Activated T-helper 2 cell treated with anti-CD3 and anti-CD28 coated beads, Interferon-gamma antibody, Interleukin-2, Interleukin-4, amounts not matched to agents 10 μg/mL and 5 μg/mL and 100 μg/mL, durations not matched to agents 14 hours and 24 hours and 36 hours (primary cell): ENCODE measurements at regions not wholly inside any gene's neighbourhood (a gene's known extent, or its start where the extent isn't known, plus 50 kb on each side); places are given as distances from the start of the nearest gene placed in this dataset.
"Not testable (repeated sequence)": the region's sequence is repeated elsewhere in the genome, so short reads cannot be mapped to it uniquely, and the experiment has no call there.

Experiments used
- DNase-seq: peaks from one replicate; pipeline ENCODE4 v3.0.0; 2021; ENCODE audit warnings: low spot score
- H3K27ac Mint-ChIP-seq: one replicate; pipeline ENCODE4 v1.8.0; 2021; ENCODE audit warnings: mixed read lengths
- H3K27me3 Mint-ChIP-seq: one replicate; pipeline ENCODE4 v1.8.0; 2021; ENCODE audit warnings: low read depth, mixed read lengths
- H3K36me3 Mint-ChIP-seq: one replicate; pipeline ENCODE4 v1.8.0; 2021; ENCODE audit warnings: low read depth, mixed read lengths
- H3K4me1 Mint-ChIP-seq: one replicate; pipeline ENCODE4 v1.8.0; 2021; ENCODE audit warnings: low read depth, mixed read lengths
- H3K4me3 Mint-ChIP-seq: one replicate; pipeline ENCODE4 v1.8.0; 2021; ENCODE audit warnings: low read depth, mild to moderate bottlenecking, moderate library complexity, mixed read lengths
- H3K9me3 Mint-ChIP-seq: one replicate; pipeline ENCODE4 v1.8.0; 2021; ENCODE audit warnings: mixed read lengths
- intact Hi-C: fragments of 100-400 bp; cut with micrococcal nuclease; formaldehyde crosslinking; loops from one replicate; pipeline ENCODE4 v1.15.1; 2023

- intact Hi-C loops: no loop called here
- DNase-seq: no peak
- Mint-ChIP-seq H3K27ac (no peak overlapping the region), H3K9me3 (no peaks in the 10 kb centered on the region), H3K27me3 (no peaks in the 10 kb centered on the region), H3K36me3 (no peaks in the 10 kb centered on the region), H3K4me3 (no peak overlapping the region), H3K4me1 (no peaks in the 10 kb centered on the region)
Observed at GRCh38 chr7:84941936-84942335, 244.9 kb downstream of the SEMA3D start.

DNA sequence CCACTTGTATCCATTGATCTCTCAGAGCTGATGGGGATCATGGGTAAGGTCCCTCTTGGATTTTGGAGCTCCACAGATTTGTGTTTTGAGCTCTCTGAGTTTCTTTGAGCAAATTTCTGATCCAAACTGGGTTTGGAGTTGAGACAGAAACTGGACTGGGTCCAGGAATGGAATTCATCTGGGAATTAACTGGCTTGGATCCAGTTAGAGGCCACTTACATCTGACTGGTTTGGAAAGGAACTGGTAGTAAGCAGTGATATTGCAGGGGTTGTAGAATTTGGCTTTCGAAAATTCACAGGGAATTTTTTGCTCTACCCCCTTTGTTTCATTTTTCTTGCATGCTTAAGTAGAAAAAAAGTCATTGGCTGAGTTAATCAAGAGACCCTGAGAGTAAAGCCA is 245.6 kb downstream of the SEMA3D start:
- no peaks in the 10 kb centered on the region for H3K27me3 Mint-ChIP-seq
- no peak overlapping the region for H3K4me3 Mint-ChIP-seq
- DNase-seq: no peak
- H3K36me3 Mint-ChIP-seq: no peaks in the 10 kb centered on the region
- intact Hi-C loops: no loop called here
- H3K27ac Mint-ChIP-seq: no peak overlapping the region
- H3K4me1 Mint-ChIP-seq: no peaks in the 10 kb centered on the region
- H3K9me3 Mint-ChIP-seq: no peaks in the 10 kb centered on the region

DNA sequence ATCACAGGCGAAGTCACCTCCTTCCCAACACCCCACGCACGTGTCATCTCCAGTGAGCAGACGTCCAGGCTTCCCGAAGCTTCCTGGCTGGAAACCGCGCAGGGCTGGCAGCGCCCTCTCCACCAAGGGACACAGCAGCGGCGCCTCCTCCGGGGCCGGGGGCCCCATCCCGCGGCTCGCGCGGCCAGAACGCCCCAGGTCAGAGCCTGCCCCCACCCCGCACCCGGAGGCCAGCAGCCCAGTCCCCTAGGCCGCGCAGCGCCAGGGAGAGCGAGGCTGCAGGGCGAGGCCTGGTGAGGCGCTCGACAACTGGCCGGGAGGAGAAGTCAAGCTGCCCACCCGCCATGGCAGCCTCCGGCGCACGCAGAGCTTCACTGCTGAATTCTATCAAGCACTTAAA is 247.0 kb downstream of the SEMA3D start:
- H3K36me3 Mint-ChIP-seq: no peaks in the 10 kb centered on the region
- intact Hi-C loops: no loop called here

GRCh38 chr7:84939442-84939841 is 247.4 kb downstream of the SEMA3D start:
- no peak for DNase-seq
- Mint-ChIP-seq H3K4me3 (no peak overlapping the region), H3K4me1 (no peaks in the 10 kb centered on the region), H3K36me3 (no peaks in the 10 kb centered on the region), H3K27ac (no peak overlapping the region), H3K27me3 (no peaks in the 10 kb centered on the region), H3K9me3 (no peaks in the 10 kb centered on the region)
- intact Hi-C loops: no loop called here

More for the DNA sequence above, 247.0 kb downstream of the SEMA3D start:
- Mint-ChIP-seq H3K27ac (no peak overlapping the region), H3K4me3 (no peak overlapping the region), H3K4me1 (no peaks in the 10 kb centered on the region), H3K27me3 (no peaks in the 10 kb centered on the region), H3K9me3 (no peaks in the 10 kb centered on the region)
- DNase-seq: no peak

DNA sequence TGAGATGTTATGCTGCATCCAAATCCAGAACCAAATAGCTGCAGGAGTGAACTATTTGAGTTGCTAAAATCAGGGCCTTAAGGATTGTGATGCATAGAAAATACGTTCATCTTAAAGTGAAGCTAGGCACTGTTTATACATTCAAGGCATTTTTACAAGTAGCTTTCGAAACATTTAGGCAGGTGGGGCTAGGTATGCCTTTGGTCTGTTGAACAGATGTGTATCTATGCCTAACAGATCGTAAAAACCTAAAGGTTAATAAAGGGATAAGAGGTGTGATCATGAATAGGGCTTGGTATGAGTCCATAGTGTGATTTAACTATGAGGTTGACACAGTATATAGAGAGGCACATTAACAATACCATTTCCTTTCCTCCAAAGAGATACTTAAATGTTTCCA is 262.5 kb downstream of the SEMA3D start:
- H3K4me3 Mint-ChIP-seq: no peak overlapping the region
- no peaks in the 10 kb centered on the region for H3K4me1 Mint-ChIP-seq
- no peaks in the 10 kb centered on the region for H3K27me3 Mint-ChIP-seq
- intact Hi-C loops: no loop called here
- H3K9me3 Mint-ChIP-seq: no peaks in the 10 kb centered on the region
- DNase-seq: no peak
- no peak overlapping the region for H3K27ac Mint-ChIP-seq
- no peaks in the 10 kb centered on the region for H3K36me3 Mint-ChIP-seq

DNA sequence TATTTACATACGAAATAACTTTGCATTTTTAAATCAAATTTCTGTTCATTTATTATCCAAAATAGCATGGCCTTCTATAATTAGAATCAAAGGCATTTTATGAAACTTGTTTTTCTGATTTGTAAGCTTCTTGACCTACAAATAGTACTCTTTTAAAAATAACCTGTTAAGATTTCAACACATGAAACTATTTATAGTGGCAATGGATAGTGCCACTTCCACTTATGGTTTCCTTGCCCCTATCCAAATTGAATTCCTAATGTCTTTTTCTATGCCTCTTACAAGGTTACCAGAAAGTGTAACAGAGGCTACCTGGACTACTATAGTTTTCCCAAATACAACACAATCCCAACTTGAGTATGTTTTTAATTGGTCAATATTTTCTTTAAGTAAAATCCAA is 263.5 kb downstream of the SEMA3D start:
- H3K27ac Mint-ChIP-seq: no peak overlapping the region

DNA sequence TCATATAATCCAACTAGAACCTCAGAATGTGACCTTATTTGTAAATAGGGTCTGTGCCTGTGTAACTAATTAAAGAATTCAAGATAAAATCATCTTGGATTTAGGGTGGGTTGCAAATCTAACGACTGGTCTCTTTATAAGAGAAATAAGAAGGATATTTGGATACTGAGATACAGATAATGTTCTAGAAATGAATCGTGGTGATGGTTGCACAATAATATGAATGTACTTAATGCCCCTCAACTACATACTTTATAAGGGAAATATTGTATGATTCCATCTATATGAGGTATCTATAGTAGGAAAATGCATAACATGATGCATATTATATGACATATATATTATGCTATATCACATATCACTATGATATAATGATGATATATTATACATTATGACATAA is 265.7 kb downstream of the SEMA3D start:
- Mint-ChIP-seq H3K36me3 (no peaks in the 10 kb centered on the region), H3K4me3 (no peak overlapping the region), H3K27me3 (no peaks in the 10 kb centered on the region), H3K9me3 (no peaks in the 10 kb centered on the region), H3K27ac (no peak overlapping the region), H3K4me1 (no peaks in the 10 kb centered on the region)
- no peak for DNase-seq
- intact Hi-C loops: no loop called here

More for the DNA sequence above, 263.5 kb downstream of the SEMA3D start:
- Mint-ChIP-seq H3K9me3 (no peaks in the 10 kb centered on the region), H3K4me1 (no peaks in the 10 kb centered on the region), H3K27me3 (no peaks in the 10 kb centered on the region), H3K4me3 (no peak overlapping the region), H3K36me3 (no peaks in the 10 kb centered on the region)
- intact Hi-C loops: no loop called here
- no peak for DNase-seq

DNA sequence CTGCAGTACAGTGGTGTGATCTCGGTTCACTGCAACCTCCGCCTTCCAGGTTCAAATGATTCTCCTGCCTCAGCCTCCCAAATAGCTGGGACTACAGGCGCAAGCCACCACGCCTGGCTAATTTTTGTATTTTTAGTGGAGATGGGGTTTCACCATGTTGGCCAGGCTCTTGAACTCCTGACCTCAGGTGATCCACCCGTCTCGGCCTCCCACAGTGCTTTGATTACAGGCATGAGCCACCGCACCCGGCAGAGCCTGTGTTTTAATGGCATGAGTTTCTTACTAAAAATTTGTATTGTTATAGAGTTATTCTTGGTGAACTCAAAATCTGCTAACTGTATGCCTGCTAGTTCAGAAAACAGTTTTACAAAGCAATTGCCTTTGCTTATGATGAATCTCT is 269.9 kb downstream of the SEMA3D start:
- DNase-seq, H3K27me3 Mint-ChIP-seq, H3K4me3 Mint-ChIP-seq, H3K9me3 Mint-ChIP-seq, H3K4me1 Mint-ChIP-seq, H3K27ac Mint-ChIP-seq, intact Hi-C loops, H3K36me3 Mint-ChIP-seq: not testable (repeated sequence)

GRCh38 chr7:84916161-84916560 is 270.7 kb downstream of the SEMA3D start:
- no peaks in the 10 kb centered on the region for H3K27me3 Mint-ChIP-seq

GRCh38 chr7:84914598-84914997 is 272.3 kb downstream of the SEMA3D start:
- intact Hi-C loops: no loop called here
- Mint-ChIP-seq H3K9me3 (no peaks in the 10 kb centered on the region), H3K4me3 (no peak overlapping the region), H3K36me3 (no peaks in the 10 kb centered on the region), H3K27me3 (no peaks in the 10 kb centered on the region), H3K27ac (no peak overlapping the region), H3K4me1 (no peaks in the 10 kb centered on the region)
- no peak for DNase-seq

More at GRCh38 chr7:84916161-84916560, 270.7 kb downstream of the SEMA3D start:
- Mint-ChIP-seq H3K36me3 (no peaks in the 10 kb centered on the region), H3K4me1 (no peaks in the 10 kb centered on the region), H3K4me3 (no peak overlapping the region), H3K9me3 (no peaks in the 10 kb centered on the region), H3K27ac (no peak overlapping the region)
- DNase-seq: no peak
- intact Hi-C loops: no loop called here

GRCh38 chr7:84913731-84914130 is 273.1 kb downstream of the SEMA3D start:
- Mint-ChIP-seq H3K27ac (no peak overlapping the region), H3K9me3 (no peaks in the 10 kb centered on the region), H3K4me3 (no peak overlapping the region), H3K36me3 (no peaks in the 10 kb centered on the region), H3K4me1 (no peaks in the 10 kb centered on the region), H3K27me3 (no peaks in the 10 kb centered on the region)
- intact Hi-C loops: no loop called here
- DNase-seq: no peak

DNA sequence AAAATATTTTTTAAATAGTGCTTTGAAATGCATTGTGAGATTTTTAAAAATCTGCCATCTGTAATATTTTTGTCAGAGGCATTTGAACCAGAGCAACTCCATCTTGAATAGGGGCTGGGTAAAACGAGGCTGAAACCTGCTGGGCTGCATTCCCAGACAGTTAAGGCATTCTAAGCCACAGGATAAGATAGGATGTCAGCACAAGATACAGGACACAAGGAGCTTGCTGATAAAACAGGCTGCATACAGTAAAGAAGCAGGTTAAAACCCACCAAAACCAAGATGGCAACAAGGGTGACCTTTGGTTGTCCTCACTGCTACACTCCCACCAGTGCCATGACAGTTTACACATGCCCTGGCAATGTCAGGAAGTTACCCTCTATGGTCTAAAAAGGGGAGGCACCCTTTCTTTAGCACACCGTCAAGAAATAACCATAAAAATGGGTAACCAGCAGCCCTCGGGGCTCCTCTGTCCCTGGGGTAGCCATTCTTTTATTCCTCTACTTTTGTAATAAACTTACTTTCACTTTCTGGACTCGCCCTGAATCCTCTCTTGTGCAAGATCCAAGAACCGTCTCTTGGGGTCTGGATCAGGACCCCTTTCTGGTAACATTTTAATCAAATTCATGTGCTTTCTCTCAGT is 273.7 kb downstream of the SEMA3D start:
- Mint-ChIP-seq H3K9me3 (no peaks in the 10 kb centered on the region), H3K4me1 (no peaks in the 10 kb centered on the region), H3K36me3 (no peaks in the 10 kb centered on the region), H3K27me3 (no peaks in the 10 kb centered on the region), H3K27ac (no peak overlapping the region), H3K4me3 (no peak overlapping the region)
- intact Hi-C loops: no loop called here
- no peak for DNase-seq

GRCh38 chr7:84912537-84912936 is 274.3 kb downstream of the SEMA3D start:
- intact Hi-C loops: no loop called here
- H3K4me3 Mint-ChIP-seq: no peak overlapping the region
- DNase-seq: no peak
- H3K4me1 Mint-ChIP-seq: no peaks in the 10 kb centered on the region
- no peak overlapping the region for H3K27ac Mint-ChIP-seq
- H3K36me3 Mint-ChIP-seq: no peaks in the 10 kb centered on the region
- H3K27me3 Mint-ChIP-seq: no peaks in the 10 kb centered on the region
- H3K9me3 Mint-ChIP-seq: no peaks in the 10 kb centered on the region

- no peaks in the 10 kb centered on the region for H3K4me1 Mint-ChIP-seq
- H3K27me3 Mint-ChIP-seq: no peaks in the 10 kb centered on the region
- H3K9me3 Mint-ChIP-seq: no peaks in the 10 kb centered on the region
- no peaks in the 10 kb centered on the region for H3K36me3 Mint-ChIP-seq
- no peak overlapping the region for H3K4me3 Mint-ChIP-seq
- no peak for DNase-seq
- no peak overlapping the region for H3K27ac Mint-ChIP-seq
- intact Hi-C loops: no loop called here
Observed at GRCh38 chr7:84912018-84912417, 274.8 kb downstream of the SEMA3D start.
